Activated T-cell treated with anti-CD3 and anti-CD28 coated beads, Interleukin-2, amount 50 U/mL, for 1 hour (primary cell): ENCODE measurements at regions not wholly inside any gene's neighbourhood (a gene's known extent, or its start where the extent isn't known, plus 50 kb on each side); places are given as distances from the start of the nearest gene placed in this dataset.

Source experiments
- DNase-seq: peaks from one replicate; pipeline ENCODE4 v3.0.0-alpha.2; 2020

- no peak for DNase-seq
These were observed 412.4 kb downstream of the CTTN start for GRCh38 chr11:70810681-70811080.

DNA sequence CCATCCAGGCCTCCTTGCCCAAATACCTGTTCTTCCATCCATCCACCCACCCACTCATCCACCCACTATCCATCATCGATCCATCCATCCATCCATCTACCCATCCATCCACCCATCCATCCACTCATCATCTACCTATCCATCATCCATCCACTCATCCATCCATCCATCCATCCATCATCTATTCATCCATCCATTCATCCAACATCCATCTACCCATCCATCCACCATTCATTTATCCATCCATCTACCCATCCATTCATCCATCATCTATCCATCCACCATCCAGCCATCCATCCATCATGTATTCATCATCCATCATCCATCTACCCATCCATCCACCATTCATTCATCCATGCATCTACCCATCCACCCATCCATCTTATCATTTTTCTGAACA lies 413.2 kb downstream of the CTTN start:
- DNase-seq: no peak

- DNase-seq: no peak
These were observed 413.6 kb downstream of the CTTN start for GRCh38 chr11:70811915-70812314.

GRCh38 chr11:70812472-70812871 lies 414.1 kb downstream of the CTTN start:
- no peak for DNase-seq

GRCh38 chr11:70813651-70814050 lies 415.3 kb downstream of the CTTN start:
- DNase-seq: no peak

DNA sequence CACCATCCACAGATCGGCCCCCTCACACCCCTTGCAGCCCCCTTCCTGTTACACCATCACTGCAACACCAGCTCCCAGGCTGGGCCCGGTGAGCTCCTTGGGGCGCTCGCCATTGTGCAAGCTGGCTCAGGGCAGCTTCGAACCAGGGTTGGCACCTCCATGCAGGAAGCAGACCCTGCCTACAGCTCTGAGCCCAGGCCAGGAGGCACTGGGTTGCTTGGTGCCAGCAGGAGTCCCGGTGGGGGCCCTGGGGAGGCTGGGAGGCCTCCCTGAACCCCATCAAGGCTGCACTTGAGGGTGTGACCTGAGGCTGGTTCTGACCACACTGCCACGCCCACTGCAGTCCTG lies 417.1 kb downstream of the CTTN start:
- no peak for DNase-seq

DNA sequence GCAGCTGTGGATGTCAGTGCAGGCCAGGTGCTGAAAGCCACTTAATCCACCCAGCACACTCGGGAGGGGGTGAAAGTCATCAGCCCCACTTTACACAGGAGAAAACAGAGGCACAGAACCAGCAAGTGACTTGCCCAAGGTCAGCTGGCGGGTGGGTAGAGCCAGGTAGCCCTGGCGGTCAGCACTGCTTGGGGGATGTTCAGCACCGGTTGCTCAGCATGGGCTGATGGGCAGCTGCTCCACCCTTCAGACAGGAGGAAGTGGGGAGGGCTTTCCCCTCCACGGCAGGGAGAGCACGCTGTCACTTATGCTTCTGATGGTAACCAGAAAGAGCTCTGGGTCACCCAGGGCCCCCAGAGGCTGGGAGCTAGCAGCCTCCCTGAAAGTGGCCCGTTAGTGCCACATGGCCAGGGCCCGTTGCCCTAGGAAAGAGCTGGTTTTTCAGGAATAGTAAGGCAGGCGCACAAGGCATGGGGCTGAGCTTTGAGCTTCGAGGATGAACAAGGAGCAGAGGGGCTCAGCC lies 417.9 kb downstream of the CTTN start:
- DNase-seq: no peak

DNA sequence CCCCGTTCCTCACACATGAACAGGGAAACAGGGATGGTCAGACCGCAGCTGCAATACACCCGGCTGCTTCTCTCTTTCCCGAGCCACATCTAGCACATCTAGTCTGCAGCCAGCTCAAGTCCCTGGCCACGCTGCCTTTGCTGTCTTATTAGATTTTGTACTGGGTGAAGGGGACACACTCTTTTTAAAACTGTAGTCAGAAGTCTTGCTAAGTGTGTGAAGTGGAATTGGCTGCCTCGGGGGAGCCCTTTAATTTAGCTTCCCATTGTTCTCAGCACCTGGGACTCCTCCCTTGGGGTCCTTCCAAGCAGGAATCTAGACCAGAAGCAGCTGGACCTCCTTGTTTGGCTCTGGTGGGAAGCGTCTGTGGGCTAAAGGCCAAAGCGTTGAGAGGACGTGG lies 420.0 kb downstream of the CTTN start:
- no peak for DNase-seq

- DNase-seq: no peak
These were observed 420.7 kb downstream of the CTTN start for GRCh38 chr11:70819022-70819421.

DNA sequence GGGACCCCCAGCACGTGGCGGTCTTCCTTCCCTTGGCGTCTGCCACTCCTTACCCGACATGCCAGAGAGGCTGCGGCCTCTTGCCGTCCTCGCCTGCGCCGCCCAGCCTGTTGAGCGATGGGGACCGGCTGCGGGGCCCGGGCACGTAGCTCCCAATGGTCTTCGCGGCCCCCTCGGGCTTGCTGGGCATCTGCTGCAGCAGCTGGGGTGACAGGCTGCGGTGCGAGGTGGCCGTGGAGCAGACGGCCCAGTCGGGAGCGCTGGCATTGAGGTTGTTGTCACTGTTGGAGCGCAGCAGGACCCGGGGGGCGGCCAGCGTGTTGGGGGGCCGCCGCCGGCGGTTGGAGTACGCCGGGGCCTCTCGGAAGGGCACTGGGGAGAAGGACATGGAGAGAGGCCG lies 422.0 kb downstream of the CTTN start:
- no peak for DNase-seq

GRCh38 chr11:70820712-70821111 lies 422.4 kb downstream of the CTTN start:
- DNase-seq: no peak

DNA sequence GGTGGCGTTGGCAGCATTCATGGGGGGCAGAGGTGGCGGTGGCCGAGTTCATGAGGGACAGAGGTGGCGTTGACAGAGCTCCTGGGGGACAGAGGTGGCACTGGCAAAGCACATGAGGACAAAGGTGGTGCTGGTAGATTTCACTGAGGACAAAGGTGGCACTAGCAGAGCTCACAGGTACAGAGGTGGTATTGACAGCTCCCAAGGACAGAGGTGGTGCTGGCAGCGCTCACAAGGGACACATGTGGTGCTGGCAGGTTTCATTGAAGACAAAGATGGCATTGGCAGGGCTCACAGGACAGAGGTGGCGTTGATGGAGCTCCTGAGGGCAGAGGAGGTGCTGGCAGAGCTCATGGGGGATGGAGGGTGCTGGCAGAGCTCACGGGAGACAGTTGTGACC lies 425.4 kb downstream of the CTTN start:
- DNase-seq: no peak

DNA sequence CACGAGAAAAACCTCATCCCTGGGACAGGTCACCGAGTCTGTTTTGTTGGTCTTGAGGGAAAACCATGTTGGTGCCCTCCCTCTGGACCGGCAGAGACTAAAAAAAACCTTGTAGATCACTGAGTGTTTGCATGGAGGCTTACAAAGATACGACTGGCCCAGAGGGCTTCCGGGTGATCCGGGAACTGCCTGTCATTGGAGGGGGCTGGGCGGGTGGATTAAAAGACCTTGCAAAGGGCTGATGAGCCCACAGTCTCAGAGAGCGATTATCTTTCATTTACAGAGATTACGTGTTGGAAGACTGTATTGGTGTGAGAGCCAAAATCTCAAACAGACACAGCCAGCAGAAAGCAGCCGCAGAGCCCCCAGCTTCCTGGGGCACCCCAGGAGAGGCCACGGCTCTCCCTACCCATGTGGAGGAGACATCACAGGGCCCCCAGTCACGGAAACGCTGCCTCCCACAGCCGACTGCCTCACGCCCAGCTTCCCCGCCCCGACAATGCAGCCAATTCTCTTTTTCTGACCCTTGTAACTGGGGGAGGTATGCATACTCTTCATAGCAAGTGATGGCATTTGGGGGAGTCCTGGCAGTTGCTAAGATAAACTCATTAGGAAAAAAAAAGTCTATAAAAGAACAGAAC lies 426.4 kb downstream of the CTTN start:
- DNase-seq: no peak

DNA sequence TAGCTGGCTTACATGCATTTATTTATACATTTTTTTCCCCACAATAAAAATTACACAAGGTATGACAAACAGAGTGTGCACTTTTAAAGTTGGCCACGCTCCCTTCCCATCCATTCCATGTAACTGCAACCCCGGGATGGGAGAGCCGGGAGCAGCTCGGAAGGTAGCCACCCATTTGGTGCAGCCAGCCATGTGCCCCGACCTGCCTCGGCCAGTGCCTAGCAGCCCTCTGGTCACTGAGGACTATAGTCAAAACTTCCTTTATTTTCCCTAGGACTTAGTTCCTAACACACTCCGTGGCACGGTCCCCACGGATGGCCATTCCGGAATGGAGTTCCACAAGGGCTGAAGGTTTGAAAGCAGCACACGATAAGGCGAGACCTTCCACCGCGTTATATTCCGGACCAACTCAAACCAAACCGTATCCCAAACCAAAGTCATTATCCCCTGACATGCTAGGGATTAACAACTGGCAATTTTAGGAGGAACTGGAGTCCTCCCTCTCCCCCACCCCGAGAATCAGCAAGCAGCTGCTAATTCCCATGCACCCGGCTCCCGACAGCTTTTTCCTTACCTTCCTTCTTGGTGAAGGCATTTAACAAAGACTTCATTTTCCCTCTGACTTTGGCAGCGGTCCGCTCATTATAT lies 426.4 kb downstream of the SHANK2 start:
- DNase-seq: no peak

GRCh38 chr11:70826541-70827335 lies 425.6 kb downstream of the SHANK2 start:
- DNase-seq: no peak

DNA sequence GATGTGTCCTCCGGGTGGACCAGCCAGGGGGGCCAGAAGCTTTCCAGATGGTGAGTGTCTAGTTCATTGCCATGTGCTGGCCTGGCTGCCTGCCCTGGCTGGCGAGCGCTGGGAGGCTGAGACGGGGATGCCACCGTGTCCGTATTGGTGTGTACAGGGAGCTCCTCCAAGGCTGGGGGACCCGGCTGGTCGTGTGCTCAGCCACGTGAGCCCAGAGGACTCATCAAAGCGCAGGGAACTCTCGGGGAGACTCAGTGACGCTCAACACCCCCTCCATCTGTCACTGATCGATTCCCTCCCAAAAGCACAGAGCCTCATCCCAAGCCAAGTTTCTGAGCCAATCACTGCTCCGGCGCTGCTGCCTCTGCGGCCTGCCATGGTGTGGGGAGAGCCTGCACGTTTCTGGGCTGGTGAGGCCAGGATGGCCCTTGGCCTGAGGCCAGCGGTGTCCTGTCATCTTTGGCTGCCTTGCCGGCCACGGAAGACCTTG lies 423.7 kb downstream of the SHANK2 start:
- no peak for DNase-seq

DNA sequence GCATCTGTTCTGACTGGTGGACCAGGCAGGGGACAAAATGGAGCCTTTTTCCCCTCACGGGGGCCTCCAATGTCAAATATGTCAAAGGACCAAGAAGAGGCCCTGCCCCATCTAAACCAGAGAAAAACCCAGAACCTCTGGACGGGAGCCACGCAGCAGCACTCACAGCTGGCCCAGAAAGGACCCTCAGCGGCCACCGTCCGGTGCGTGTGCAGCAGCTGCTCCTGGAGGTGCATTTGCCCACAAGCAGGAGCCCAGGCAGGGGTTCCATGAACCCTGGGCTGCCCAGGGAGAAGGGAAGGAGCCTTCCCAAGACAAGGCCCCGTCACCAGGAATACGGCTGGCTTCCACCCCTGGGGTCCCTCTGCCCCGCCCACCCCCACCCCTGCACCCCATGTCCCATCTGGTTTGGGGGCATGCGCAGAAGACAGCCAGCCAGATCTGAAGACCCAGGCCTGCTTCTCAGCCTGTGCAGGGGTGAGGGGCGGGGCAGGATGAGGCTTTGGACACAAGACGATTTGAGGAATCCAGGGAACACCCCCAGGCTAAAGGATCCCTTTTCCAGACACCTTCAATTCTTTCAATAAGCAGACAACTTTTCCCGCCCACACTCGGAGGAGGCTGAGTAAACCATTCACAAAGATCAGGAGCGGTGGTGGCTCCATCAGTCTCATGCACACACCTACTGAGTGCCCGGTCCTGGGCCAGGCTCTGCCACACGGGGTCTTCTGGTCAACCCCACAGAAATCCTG lies 423.1 kb downstream of the SHANK2 start:
- DNase-seq: no peak

DNA sequence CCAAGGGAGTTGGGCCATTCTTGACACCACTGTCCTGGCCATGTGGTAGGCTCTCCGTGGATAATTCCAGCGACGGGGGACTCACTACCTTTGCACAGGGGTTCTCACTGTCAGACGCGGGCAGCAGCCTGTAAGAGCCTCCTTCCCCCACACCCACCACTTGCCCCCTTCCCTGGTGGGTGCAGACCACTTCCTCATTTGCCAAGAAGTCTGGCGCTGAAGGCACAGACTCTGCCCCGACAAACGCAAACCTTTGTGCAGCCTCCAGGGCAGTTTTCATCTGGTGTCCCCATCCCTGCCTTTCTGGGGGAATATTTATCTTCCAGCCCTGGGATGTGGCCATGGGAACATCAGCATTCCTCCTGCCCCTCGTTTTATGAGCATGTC lies 422.5 kb downstream of the SHANK2 start:
- DNase-seq: no peak

DNA sequence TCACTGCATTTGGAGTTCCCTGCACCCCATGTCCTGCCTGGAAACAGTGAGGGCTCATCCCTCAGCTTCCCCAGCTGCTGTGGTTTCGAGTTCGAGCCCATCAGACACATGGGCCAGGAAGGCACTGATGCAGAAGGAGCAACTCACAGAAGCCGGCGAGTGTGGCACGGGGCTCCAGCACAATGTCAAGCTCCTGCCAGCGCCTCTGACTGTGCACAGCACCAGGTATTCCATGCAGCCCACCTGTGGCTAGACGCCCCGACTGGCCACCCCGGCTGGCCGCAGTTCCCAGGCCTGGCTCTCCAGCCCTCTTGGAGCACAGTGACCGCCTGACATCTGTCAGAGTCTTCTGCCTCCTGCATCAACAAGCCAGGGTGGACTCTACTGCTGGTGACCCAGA lies 419.4 kb downstream of the SHANK2 start:
- DNase-seq: no peak

DNA sequence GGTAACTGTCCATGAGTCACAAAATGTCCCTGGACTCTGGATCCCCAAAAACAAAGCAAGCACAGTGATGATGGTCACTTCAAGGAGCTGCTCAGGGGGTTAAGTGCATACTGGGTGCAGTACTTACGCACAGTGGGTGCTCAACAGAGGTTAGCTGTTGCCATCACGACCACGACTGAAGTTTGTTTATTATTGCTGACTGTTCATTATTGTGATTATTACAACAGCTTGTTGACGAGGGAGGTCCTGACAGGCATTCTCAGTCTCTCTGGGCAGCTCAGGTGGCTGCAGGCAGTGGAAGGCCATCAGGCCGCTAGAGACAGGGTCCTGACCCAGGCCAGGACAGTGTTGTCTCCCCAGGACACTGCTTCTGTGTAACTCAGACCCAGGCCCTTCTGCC lies 418.8 kb downstream of the SHANK2 start:
- no peak for DNase-seq

DNA sequence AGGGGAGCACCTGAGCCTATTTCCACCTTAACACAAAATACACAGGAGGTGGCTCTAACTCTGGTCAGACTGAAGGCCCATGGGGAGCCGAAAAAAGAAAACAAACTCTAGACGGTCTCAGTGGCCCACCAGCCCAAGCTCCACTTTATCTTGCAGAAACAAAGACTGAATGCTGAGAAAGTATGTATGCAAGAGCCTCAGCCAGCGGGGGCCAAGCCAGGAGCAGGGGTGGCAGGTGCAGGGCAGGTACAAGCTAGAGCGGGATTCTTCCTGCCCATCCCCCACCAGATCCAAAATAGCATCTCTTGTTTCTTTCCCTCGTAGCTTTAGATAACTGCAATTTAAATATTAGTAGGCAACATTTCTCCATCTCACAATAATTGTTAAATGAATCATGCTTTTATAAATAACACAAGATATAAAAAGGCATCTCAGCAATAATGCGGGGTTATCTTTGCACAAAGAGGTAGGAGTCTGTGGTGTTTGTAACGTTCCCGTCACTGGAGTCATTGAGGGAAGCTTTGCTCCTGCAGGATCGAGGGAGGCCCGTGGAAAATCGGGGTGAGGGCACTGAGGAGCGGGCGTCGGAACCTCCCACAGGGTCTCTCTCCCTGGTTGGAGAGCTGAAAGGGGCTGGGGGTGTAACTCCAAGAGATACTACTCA lies 418.0 kb downstream of the SHANK2 start:
- no peak for DNase-seq

DNA sequence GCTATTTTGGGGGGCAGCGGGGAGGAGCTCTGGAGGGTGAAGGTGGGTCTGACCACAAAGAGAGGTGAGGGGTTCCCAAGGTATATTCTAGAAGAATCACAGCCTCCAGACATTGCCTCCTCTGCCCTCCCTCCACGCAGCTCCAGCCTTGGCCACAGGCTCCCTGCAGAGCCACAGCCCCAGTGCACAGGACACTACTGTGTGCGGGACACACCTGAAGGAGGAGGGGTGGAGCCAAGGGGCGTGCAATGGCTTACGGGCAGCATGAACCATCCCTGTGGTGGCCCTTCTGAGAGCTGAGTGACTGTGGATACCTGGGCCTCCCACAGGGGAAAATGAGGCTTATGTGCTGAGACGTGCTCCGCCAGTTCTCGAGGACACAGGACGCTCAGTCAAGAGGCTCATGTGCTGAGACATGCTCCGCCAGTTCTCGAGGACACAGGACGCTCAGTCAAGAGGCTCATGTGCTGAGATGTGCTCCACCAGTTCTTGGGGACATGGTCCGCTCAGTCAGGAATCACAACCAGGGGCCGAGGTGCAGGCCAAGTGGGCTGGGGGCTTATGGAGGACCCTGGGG lies 417.3 kb downstream of the SHANK2 start:
- DNase-seq: no peak
